GM12878 (cell line): ENCODE measurements at regions not wholly inside any gene's neighbourhood (a gene's known extent, or its start where the extent isn't known, plus 50 kb on each side); places are given as distances from the start of the nearest gene placed in this dataset.

Experiments used
- ATAC-seq: fragments of 200-7000 bp; cut with Tn5 transposase; 3 replicates; pipeline ENCODE4 v1.9.1; 2020; ENCODE audit warnings: mild to moderate bottlenecking, moderate library complexity
- BruUV-seq: library from RNA; stranded (reverse); fragments of 400-500 nt; replicated peaks from 2 replicates; lab custom pipeline; 2021; lab: Mats Ljungman, UMichigan
- CTCF ChIA-PET: fragments of 300-600 bp; sonication (Branson Sonifier 250); formaldehyde crosslinking; extraction: SDS; loops from one replicate; lab custom pipeline; 2021; ENCODE audit warnings: inconsistent platforms; lab: Yijun Ruan, JAX
- POLR2A ChIA-PET: fragments of 350-600 bp; formaldehyde crosslinking; extraction: SDS; loops from one replicate; lab custom pipeline; 2021; ENCODE audit warnings: inconsistent platforms; lab: Charles Lee
- RAD21 ChIA-PET: fragments of 300-600 bp; sonication (Branson Sonifier 250); formaldehyde crosslinking; loops from one replicate; lab custom pipeline; 2023; ENCODE audit warnings: antibody characterized with exemption; ENCODE audit not compliant: unreplicated experiment; lab: Charles Lee
- SMC1A ChIA-PET: fragments of 300-600 bp; sonication (Branson Sonifier 250); formaldehyde crosslinking; loops from one replicate; lab custom pipeline; 2023; ENCODE audit not compliant: unreplicated experiment, uncharacterized antibody; lab: Charles Lee
- DNase-seq: peaks from one replicate; pipeline ENCODE4 v3.0.0-alpha.2; 2011; ENCODE audit warnings: low read depth, low spot score
- FAIRE-seq: peaks from 3 replicates; lab custom pipeline; 2011; peaks lifted over from hg19 to GRCh38; lab: Jason Lieb, UNC
- H2AFZ ChIP-seq: 2 replicates; pipeline ENCODE4 v1.6.0; 2011; ENCODE audit warnings: low read depth, low read length, control low read depth; ENCODE audit not compliant: control insufficient read depth
- H3K27ac ChIP-seq: 2 replicates; pipeline ENCODE4 v1.5.1; 2011; ENCODE audit warnings: control low read depth; ENCODE audit not compliant: control insufficient read depth, insufficient read depth
- H3K27me3 ChIP-seq, 2 experiments: replicated peaks in 1 of 2; 2 replicates each; pipeline versions ENCODE4 v1.6.0 to v1.6.1; 2011; ENCODE audit warnings: low read length in 1 of 2; ENCODE audit not compliant: control insufficient read depth in 2 of 2, insufficient read depth in 2 of 2
- H3K36me3 ChIP-seq, 2 experiments: 2 replicates each; pipeline ENCODE4 v1.5.1; 2011; ENCODE audit warnings: low read length in 1 of 2; ENCODE audit not compliant: control insufficient read depth in 2 of 2, insufficient read depth in 2 of 2
- H3K4me1 ChIP-seq: 2 replicates; pipeline ENCODE4 v1.6.1; 2011; ENCODE audit warnings: mild to moderate bottlenecking, low read length, moderate library complexity, mixed read lengths; ENCODE audit not compliant: control insufficient read depth, insufficient read depth
- H3K4me2 ChIP-seq: 2 replicates; pipeline ENCODE4 v1.6.0; 2011; ENCODE audit warnings: control low read depth; ENCODE audit not compliant: control insufficient read depth, insufficient read depth
- H3K4me3 ChIP-seq: fragments of 200-600 bp; sonication (generic); 2 replicates; pipeline ENCODE4 v1.5.1; 2016
- H3K79me2 ChIP-seq: 2 replicates; pipeline ENCODE4 v1.6.0; 2011; ENCODE audit warnings: low read length; ENCODE audit not compliant: control insufficient read depth, insufficient read depth
- H3K9ac ChIP-seq: 2 replicates; pipeline ENCODE4 v1.8.0; 2011; ENCODE audit warnings: low read length, control low read depth, mixed read lengths; ENCODE audit not compliant: control insufficient read depth, insufficient read depth
- H3K9me3 ChIP-seq: replicated peaks from 3 replicates; pipeline ENCODE4 v1.5.1; 2011; ENCODE audit warnings: mild to moderate bottlenecking, low read length; ENCODE audit not compliant: control insufficient read depth, insufficient read depth
- H4K20me1 ChIP-seq: 2 replicates; pipeline ENCODE4 v1.6.0; 2011; ENCODE audit not compliant: control insufficient read depth, insufficient read depth
- SIX5 ChIP-seq: IDR thresholded peaks from 2 replicates; pipeline ENCODE4 v1.6.1; 2011; ENCODE audit warnings: mild to moderate bottlenecking, low read depth, low read length, moderate library complexity; ENCODE audit not compliant: severe bottlenecking
- STAT1 ChIP-seq: fragments of 450-650 bp; conservative IDR thresholded peaks from 2 replicates; pipeline ENCODE4 v1.6.1; 2014; ENCODE audit warnings: antibody characterized with exemption, mild to moderate bottlenecking
- TARDBP ChIP-seq: IDR thresholded peaks from 2 replicates; pipeline ENCODE4 v1.6.1; 2016; ENCODE audit warnings: borderline replicate concordance
- ZNF384 ChIP-seq: IDR thresholded peaks from 2 replicates; pipeline ENCODE4 v1.6.1; 2012; ENCODE audit warnings: low read depth, mild to moderate bottlenecking, low read length, improper control_type of control experiment, borderline replicate concordance
- WGBS: methylation state at CpG from one replicate; pipeline ENCODE4 v1.1.6; 2016; ENCODE audit warnings: low lambda C conversion rate; ENCODE audit not compliant: insufficient replicate concordance, insufficient coverage; ENCODE audit errors: missing lambda C conversion rate; 5-methylcytosine and 5-hydroxymethylcytosine counted together
- in situ Hi-C: fragments of 300-500 bp; cut with MboI; formaldehyde crosslinking; loops from 9 replicates; pipeline ENCODE4 v1.14.3; 2018; ENCODE audit warnings: mixed read lengths
- intact Hi-C: fragments of 100-400 bp; cut with micrococcal nuclease; formaldehyde crosslinking; loops from one replicate; pipeline ENCODE4 v1.14.2; 2022; ENCODE audit not compliant: unreplicated experiment
- TF ChIP-seq, protein P1 (sequence below): IDR thresholded peaks from 2 replicates; pipeline ENCODE4 v1.6.1; 2012; ENCODE audit warnings: low read depth, low read length, improper control_type of control experiment
- TF ChIP-seq, protein P2 (sequence below): IDR thresholded peaks from 2 replicates; pipeline ENCODE4 v1.6.1; 2011; ENCODE audit warnings: borderline replicate concordance, low read depth, mild to moderate bottlenecking, moderate library complexity, low read length; ENCODE audit not compliant: insufficient read depth, poor library complexity, severe bottlenecking

GRCh38 chr13:103195762-103196161 lies 129.5 kb upstream of the SLC10A2 start:
- no TSS peak for BruUV-seq
- SMC1A ChIA-PET = no interaction called here
- no peak overlapping the region for H3K4me2 ChIP-seq
- ATAC-seq = no peak
- TF ChIP-seq SIX5 = no peak
- TF ChIP-seq, protein P1, sequence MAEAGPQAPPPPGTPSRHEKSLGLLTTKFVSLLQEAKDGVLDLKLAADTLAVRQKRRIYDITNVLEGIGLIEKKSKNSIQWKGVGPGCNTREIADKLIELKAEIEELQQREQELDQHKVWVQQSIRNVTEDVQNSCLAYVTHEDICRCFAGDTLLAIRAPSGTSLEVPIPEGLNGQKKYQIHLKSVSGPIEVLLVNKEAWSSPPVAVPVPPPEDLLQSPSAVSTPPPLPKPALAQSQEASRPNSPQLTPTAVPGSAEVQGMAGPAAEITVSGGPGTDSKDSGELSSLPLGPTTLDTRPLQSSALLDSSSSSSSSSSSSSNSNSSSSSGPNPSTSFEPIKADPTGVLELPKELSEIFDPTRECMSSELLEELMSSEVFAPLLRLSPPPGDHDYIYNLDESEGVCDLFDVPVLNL = no peak
- TF ChIP-seq STAT1 = no peak
- TF ChIP-seq, protein P2, sequence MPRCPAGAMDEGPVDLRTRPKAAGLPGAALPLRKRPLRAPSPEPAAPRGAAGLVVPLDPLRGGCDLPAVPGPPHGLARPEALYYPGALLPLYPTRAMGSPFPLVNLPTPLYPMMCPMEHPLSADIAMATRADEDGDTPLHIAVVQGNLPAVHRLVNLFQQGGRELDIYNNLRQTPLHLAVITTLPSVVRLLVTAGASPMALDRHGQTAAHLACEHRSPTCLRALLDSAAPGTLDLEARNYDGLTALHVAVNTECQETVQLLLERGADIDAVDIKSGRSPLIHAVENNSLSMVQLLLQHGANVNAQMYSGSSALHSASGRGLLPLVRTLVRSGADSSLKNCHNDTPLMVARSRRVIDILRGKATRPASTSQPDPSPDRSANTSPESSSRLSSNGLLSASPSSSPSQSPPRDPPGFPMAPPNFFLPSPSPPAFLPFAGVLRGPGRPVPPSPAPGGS = no peak
- TF ChIP-seq TARDBP = no peak
- no peak for TF ChIP-seq ZNF384
- TF ChIP-seq, all 136 proteins: peak for 0
- WGBS = 0% methylated on average over 1 of the region's 1 CpG
- CTCF ChIA-PET = no interaction called here
- POLR2A ChIA-PET = no interaction called here
- FAIRE-seq (no peak), DNase-seq (no peak)
- Histone ChIP-seq H3K4me1 (no peaks in the 10 kb centered on the region), H3K36me3 (no peaks in the 10 kb centered on the region), H3K27ac (no peak overlapping the region), H2AFZ (no peak overlapping the region), H3K9me3 (no peaks in the 10 kb centered on the region; the same call in 2 of the 3 replicates), H3K79me2 (no peaks in the 10 kb centered on the region), H4K20me1 (no peaks in the 10 kb centered on the region), H3K27me3 (no peaks in the 10 kb centered on the region), H3K4me3 (no peak overlapping the region), H3K9ac (no peak overlapping the region)
- in situ Hi-C loops (loop anchor here (25.0 kb wide), 1 partner anchor 1567 kb away; no protein-coding TSS in a partner anchor), intact Hi-C loops (loop anchor here (10.0 kb wide), 1 partner anchor 589 kb away; no protein-coding TSS in a partner anchor)
- RAD21 ChIA-PET = no interaction called here
